ENCODE measurements at regions not wholly inside any gene's neighbourhood (a gene's known extent, or its start where the extent isn't known, plus 50 kb on each side); places are given as distances from the start of the nearest gene placed in this dataset.

DNA sequence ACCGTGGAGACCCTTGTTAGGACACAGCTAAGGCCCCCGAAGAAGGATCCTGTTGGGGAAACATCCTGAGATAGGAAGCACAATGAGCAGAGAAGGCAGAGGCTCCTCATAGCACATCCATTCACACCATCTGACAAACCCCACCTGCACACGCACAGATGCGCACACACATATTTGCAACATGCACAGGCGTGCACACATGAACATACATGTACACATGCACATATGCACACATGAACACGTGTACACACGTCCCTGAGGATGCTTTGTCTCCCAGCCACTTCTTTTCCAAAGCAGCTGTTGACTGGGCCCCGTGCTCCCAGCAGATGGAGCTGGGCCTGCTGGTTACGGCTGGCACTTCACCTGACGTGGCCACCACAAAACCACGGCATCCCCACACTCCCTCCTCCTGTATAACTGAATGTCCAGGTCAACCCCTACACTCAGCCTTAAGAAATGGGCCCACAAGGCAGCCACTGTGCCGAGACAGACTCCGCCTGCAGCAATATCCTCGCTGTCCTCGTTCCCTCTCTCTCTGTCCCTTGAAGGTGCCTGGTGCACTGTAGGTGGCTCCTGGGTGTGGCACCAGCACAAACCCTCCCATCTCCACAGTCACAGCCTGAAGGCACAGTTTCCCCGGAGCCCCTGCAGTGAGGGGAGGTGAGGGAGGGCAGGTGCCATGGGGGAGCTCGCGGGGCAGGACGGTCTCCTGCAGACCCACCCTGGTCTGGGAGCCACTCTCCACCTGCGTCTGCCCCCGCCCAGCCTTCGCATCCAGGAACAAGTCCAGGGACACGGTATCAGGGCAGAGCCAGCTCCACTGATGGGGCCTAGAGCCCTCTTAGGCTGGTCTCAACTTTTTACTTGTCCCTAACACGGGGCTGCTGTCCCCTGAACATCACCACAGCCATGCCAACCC, 183.0 kb downstream of the RBFOX3 start:
- H3K27me3 ChIP-seq (ENCODE audit: low read length) = no peaks in the 10 kb centered on the region
- no peak overlapping the region for H3K27ac ChIP-seq (ENCODE audit: low read depth, low read length)

DNA sequence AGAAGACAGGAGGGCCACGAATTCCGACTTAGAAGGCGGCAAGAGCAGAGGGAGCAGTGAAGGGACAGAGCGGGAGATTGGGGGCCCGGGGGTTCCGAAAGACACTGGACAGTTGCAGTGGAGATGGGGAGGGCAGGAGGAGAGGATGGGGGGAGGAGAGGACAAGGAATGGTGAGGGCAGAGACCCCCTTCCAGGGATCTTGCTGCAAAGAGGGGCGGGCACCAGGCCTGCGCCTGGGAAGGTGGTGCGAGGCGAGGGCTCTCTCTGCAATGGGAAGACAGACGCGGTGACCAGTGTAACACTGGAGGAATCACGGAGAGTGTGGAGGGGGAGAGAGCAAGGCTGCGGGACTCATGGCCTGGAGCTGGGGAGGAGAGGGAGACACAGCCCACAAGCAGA, 185.2 kb downstream of the RBFOX3 start:
- TF ChIP-seq EZH2phosphoT487 (conservative IDR thresholded peaks at IDR 0.05; ENCODE audit: low read length) = no peak
- TF ChIP-seq, protein P1, sequence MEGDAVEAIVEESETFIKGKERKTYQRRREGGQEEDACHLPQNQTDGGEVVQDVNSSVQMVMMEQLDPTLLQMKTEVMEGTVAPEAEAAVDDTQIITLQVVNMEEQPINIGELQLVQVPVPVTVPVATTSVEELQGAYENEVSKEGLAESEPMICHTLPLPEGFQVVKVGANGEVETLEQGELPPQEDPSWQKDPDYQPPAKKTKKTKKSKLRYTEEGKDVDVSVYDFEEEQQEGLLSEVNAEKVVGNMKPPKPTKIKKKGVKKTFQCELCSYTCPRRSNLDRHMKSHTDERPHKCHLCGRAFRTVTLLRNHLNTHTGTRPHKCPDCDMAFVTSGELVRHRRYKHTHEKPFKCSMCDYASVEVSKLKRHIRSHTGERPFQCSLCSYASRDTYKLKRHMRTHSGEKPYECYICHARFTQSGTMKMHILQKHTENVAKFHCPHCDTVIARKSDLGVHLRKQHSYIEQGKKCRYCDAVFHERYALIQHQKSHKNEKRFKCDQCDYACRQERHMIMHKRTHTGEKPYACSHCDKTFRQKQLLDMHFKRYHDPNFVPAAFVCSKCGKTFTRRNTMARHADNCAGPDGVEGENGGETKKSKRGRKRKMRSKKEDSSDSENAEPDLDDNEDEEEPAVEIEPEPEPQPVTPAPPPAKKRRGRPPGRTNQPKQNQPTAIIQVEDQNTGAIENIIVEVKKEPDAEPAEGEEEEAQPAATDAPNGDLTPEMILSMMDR (IDR thresholded peaks at IDR 0.05; ENCODE audit: insufficient read depth, low read length, poor library complexity, severe bottlenecking) = no peak
- no peak overlapping the region for H3K4me3 ChIP-seq (ENCODE audit: insufficient read depth, low read length, poor library complexity, severe bottlenecking)
- no peaks in the 10 kb centered on the region for H3K27me3 ChIP-seq (ENCODE audit: low read length)
- no peak overlapping the region for H3K9ac ChIP-seq (ENCODE audit: low read length)
- H3K27ac ChIP-seq (ENCODE audit: low read depth, low read length) = no peak overlapping the region
- H3K9me2 ChIP-seq (replicated peaks; ENCODE audit: insufficient read depth, low read length) = no peaks in the 10 kb centered on the region
- no peak overlapping the region for H3K4me2 ChIP-seq (ENCODE audit: low read depth, low read length, poor library complexity, severe bottlenecking)
- no peaks in the 10 kb centered on the region for H3K36me3 ChIP-seq (ENCODE audit: low read length)
- H3K9me3 ChIP-seq (ENCODE audit: insufficient read depth, low read length) = no peaks in the 10 kb centered on the region
- H4K20me1 ChIP-seq (ENCODE audit: low read depth, low read length) = no peaks in the 10 kb centered on the region
- H3F3A ChIP-seq (ENCODE audit: insufficient read depth) = no peaks in the 10 kb centered on the region
- no peaks in the 10 kb centered on the region for H3K79me2 ChIP-seq (ENCODE audit: insufficient read depth, low read length)
- H2AFZ ChIP-seq (ENCODE audit: low read depth, low read length, severe bottlenecking) = no peak overlapping the region

More for the DNA sequence above, 183.0 kb downstream of the RBFOX3 start:
- Histone ChIP-seq H3K9ac (ENCODE audit: low read length) (no peak overlapping the region), H3K36me3 (ENCODE audit: low read length) (no peaks in the 10 kb centered on the region), H3F3A (ENCODE audit: insufficient read depth) (no peaks in the 10 kb centered on the region), H2AFZ (ENCODE audit: low read depth, low read length, severe bottlenecking) (no peak overlapping the region), H4K20me1 (ENCODE audit: low read depth, low read length) (no peaks in the 10 kb centered on the region), H3K79me2 (ENCODE audit: insufficient read depth, low read length) (no peaks in the 10 kb centered on the region), H3K4me3 (ENCODE audit: insufficient read depth, low read length, poor library complexity, severe bottlenecking) (no peak overlapping the region), H3K9me3 (ENCODE audit: insufficient read depth, low read length) (no peaks in the 10 kb centered on the region), H3K4me2 (ENCODE audit: low read depth, low read length, poor library complexity, severe bottlenecking) (no peak overlapping the region), H3K9me2 (replicated peaks; ENCODE audit: insufficient read depth, low read length) (no peaks in the 10 kb centered on the region)
- TF ChIP-seq EZH2phosphoT487 (conservative IDR thresholded peaks at IDR 0.05; ENCODE audit: low read length) = no peak
- TF ChIP-seq, protein P1 (IDR thresholded peaks at IDR 0.05; ENCODE audit: insufficient read depth, low read length, poor library complexity, severe bottlenecking) = no peak

DNA sequence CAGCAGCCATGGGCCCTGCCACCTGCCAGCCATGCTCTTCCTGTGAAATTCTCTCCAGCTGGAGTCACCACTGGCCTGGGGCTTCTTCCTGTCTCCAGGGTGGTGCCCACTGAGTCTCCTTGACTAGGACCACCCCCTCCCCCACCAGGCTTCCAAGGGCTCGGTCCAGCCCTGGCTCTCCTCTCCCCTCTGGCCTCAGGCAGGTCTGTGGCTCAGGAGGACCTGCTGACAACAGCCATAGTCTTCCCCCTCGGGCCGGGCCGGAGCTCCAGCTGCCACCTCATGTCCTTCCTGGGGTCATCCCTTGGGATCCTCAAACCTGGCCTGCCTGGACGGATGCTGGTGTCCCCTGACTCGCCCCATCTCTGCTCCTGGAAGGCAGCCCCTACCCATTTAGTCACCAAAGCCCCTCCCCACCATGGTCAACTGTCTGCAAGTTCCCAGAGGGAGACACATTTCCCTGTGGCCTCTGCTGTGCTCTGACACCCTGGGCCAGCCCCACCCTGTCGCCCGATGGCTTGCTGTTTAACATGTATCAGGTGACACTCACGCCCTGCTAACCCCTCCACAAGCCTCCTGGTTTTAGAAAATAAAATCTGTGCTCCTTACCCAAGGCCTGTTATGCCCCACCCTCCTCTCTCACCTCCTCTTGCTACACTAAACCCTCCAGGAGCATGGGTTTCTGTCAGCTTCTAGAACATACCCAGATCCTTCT, 186.2 kb downstream of the RBFOX3 start:
- H4K20me1 ChIP-seq (ENCODE audit: low read depth, low read length) = no peaks in the 10 kb centered on the region
- H3K4me2 ChIP-seq (ENCODE audit: low read depth, low read length, poor library complexity, severe bottlenecking) = no peak overlapping the region
- no peaks in the 10 kb centered on the region for H3K79me2 ChIP-seq (ENCODE audit: insufficient read depth, low read length)
- TF ChIP-seq, protein P1 (IDR thresholded peaks at IDR 0.05; ENCODE audit: insufficient read depth, low read length, poor library complexity, severe bottlenecking) = no peak
- TF ChIP-seq EZH2phosphoT487 (conservative IDR thresholded peaks at IDR 0.05; ENCODE audit: low read length) = no peak
- H3K4me3 ChIP-seq (ENCODE audit: insufficient read depth, low read length, poor library complexity, severe bottlenecking) = no peak overlapping the region
- no peaks in the 10 kb centered on the region for H3F3A ChIP-seq (ENCODE audit: insufficient read depth)
- H3K36me3 ChIP-seq (ENCODE audit: low read length) = no peaks in the 10 kb centered on the region
- H3K9ac ChIP-seq (ENCODE audit: low read length) = no peak overlapping the region
- no peaks in the 10 kb centered on the region for H3K9me3 ChIP-seq (ENCODE audit: insufficient read depth, low read length)
- H3K9me2 ChIP-seq (replicated peaks; ENCODE audit: insufficient read depth, low read length) = no peaks in the 10 kb centered on the region
- no peak overlapping the region for H2AFZ ChIP-seq (ENCODE audit: low read depth, low read length, severe bottlenecking)
- H3K27me3 ChIP-seq (ENCODE audit: low read length) = no peaks in the 10 kb centered on the region
- H3K27ac ChIP-seq (ENCODE audit: low read depth, low read length) = no peak overlapping the region

All from SU-DHL-6 (cell line).